HG03159 (cell line): ENCODE measurements at regions not wholly inside any gene's neighbourhood (a gene's known extent, or its start where the extent isn't known, plus 50 kb on each side); places are given as distances from the start of the nearest gene placed in this dataset.

Source experiments
- ATAC-seq: cut with Tn5 transposase; IDR thresholded peaks from one replicate; pipeline ENCODE4 v1.9.1; 2021; ENCODE audit warnings: mild to moderate bottlenecking, moderate library complexity; ENCODE audit not compliant: unreplicated experiment

DNA sequence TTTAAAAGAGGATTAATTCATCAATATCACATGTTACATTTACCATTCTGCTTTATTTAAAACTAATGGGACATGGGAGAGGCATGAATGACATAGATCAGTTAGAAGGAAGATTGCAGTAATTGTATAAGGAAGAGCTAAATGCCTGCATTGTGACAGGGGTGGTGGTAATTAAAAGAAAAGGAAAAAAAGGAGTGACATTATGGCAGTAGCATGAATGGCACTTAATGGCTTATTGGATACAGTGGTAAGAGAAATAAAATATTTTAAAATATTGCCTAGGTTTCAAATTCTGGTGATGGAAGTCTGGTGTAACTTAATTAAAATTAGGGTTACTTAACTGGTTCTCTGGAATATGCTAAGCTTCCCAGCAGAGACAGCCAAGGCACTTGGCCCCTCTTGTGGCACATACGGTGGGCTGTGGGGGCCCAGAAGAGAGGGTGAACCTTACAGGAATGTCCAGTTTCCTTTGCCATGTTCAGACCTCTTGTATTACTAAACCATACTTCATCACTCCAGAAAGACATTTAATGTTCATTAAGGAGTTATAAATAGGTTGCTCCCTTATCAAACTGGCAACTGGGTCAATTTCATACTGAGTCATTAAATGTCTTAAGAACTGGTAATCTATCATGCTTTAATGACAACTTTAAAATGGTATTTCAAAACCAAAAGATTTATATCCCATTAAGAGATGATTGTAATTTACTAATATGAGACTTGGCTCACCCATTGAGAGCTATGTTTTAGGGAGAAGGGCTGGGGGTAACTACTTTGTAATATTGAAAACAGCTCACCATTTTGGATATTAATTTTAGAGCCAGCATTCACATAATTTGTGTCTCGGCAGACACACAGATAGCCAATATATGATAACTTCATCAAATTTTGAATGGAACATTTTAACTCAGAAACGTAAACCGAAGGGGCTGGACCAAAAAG is 798.9 kb upstream of the PIK3C3 start:
- no peak for ATAC-seq

DNA sequence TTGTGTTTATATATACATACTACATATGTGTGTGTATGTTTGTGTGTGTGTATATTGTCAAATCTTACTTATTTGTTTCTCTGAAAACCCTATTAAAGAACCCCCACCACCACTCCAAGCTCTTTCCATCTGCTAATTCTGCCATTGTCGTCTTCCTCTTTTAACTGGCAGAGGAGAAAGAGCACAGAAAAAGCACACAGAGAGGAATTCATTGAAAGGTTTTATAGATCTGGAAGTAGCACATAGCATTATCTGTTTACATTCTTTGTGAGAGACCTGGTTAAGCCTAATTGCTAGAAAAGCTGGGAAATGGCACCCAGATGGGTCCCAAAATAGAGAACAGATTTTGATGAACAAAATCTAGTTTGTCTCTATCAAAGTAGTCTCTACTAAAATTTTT is 800.0 kb upstream of the PIK3C3 start:
- no peak for ATAC-seq

DNA sequence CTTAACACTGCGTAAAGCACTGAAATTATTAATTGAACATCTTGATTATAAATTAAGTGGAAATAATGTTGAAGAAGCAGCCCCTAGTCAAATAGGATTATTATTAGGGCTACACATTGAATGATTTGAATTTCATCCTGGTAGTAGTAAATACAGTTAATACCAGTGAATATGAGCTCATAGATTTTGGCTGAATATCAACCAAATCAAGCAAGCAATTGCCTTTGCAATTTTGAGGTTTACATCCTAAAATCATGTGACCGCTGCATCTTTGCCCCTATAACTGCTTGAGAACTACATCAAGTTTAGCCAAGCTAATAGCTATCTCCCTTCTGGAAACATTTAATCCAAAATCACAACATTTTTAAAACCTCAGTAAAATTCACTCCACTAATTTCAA is 801.2 kb upstream of the PIK3C3 start:
- ATAC-seq = no peak

DNA sequence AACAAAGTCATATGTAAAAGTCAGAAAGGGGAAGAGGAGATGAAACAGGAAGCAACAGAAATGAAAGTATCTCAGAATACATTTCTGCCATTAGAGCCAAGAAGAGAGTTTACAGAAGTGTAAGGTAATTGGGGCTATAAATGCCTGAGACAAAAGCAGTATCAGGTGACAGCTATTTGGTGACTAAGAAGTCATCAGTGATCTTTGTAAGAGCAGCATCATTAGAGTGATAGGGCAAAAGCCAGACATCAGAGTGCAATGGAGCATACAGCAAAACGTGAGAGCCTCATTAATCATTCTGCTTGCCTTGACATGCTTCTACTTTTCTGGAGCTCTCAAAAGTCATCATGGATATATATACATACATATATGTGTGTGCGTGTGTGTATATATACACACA is 804.7 kb upstream of the PIK3C3 start:
- ATAC-seq = no peak

DNA sequence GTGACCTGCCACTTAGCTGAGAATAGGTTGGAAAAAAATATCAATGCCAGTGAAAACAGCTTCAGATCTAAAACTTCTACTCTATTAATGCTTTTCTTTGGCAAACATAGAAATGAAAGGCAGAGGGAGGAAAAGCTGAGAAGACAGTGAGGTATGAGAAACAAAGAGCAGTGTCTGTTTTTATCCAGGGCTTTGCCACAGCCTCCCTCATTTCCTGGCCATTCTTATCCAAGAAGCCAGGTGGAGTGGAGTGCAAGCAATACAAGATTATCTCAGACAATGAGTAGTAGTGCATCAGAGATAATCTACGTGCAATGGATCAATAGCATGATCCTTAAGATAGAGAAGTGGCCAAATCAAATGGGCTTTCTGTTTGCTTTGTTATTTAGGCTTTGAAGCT is 808.7 kb upstream of the PIK3C3 start:
- ATAC-seq = no peak

DNA sequence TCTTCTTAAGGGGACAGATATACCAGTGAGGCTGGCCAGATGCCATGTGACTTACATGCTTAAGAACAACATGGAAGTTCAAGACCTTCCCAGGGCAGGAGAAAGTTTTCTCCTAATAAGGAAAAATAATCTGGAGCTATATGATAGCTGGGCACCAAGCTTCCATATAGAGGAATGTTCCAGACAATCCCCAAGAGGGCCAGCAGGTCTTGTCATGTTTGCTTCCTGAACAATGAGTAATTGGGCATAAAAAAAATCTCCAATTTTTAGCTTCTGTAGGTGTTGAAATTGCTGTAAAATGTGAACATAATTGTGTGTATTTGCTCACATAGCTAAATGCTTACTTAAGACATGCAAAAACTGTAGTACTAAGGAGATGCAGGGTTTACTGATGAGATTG is 809.5 kb upstream of the PIK3C3 start:
- ATAC-seq = no peak

DNA sequence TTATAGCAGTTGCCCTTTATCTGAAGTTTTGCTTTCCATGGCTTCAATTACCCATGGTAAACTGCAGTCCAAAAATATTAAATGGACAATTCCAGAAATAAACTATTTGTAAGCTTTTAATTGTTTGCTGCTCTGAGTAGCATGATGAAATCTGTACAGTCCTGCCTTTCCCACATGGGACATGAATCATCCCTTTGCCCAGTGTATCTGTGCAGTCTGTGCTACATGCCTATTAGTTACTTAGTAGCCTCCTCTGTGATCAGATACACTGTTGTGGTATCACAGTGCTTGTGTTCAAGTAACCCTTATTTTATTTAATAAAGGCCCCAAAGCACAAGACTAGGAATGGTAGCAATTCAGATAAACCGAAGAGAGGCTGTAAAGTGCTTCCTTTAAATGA is 810.6 kb upstream of the PIK3C3 start:
- no peak for ATAC-seq

DNA sequence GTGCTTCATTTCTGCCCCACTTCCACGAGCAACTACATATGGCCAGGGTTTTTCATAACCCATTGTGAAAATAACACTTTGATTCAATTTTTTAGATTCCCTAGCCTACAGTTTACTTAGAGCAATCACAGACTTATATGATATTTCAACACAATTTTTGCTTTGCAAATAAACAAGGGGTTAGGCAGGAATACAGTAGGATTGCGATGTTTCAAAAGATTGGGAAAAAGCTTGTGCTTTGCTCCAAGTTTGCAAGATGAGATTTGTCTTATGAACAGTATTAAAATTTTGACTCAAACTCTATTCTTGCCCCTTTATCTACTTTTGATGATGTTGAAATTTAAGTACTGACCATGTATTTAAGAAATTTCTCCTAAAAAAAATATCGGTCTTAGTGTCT is 814.5 kb upstream of the PIK3C3 start:
- no peak for ATAC-seq

DNA sequence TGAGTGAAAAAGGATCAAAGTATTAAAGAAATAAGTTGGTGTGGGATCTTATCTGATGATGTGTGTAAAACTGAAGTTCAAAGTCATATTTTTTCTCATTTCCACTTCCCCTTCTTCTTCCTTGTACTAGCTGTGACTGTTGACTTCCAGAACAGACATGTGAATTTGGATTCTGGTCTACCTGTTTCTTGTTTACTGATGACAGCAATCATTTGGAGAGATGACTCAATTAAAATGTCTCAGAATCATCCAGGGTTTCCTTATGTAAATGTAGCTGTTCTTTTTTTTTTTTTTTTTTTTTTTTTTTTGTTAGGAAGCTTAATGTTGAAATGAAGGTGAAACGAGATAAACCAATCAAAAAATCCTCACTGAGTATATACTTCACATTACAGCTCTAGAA is 819.9 kb upstream of the PIK3C3 start:
- no peak for ATAC-seq

DNA sequence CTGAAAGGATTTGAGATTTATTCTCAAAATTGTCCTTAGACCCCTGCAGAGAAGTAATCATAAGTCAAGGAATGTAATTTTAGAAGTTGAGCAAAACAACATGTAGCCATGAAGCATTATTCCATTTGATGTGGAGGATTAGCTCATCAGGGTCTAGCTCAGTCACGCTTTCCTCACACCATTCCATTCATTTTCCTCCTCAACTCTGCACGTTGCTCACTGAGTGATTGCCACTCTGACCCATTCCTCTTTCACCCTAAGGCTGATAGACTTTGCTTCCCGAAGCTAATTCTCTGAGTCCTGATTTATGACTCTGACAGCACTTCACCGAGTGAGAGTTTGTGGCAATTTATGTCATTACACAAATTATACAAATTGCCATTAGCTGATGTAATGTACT is 820.6 kb upstream of the PIK3C3 start:
- ATAC-seq = no peak

DNA sequence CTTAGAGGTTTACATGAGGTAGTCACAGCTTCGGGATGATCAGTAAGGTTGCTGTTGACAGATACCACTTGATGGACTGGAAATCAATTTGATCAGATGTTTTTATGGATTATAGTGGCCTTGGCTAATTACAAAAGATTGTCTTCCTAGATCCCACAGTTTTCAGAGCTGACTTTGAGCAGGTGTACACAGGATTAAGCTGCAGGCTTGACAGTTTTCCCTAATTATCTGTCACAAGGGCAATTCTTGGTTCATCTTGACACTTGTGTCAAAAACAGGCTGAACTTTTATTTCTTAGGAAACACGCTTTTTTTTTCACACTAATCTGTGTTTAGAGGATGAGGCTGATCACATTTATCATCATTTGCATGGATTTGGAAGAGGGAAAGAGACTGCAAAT is 824.0 kb upstream of the PIK3C3 start:
- no peak for ATAC-seq

DNA sequence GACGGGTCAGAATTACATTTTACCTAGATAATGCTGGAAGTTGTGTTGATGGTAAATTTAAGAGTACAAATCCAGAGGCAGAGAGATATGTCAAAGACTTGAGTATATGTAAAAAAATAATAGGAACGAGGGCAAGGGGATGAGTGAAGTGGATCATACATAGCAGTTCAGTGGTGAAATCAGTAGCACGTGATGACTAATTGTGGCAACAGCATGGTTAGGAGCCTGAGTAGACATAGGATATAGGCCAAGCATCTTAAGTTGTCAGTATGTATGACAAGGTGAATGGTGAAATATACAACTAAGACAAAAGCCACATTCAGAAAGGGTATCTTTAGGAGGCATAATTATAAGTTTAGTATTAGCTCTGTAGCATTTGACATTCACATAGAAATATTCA is 826.5 kb upstream of the PIK3C3 start:
- ATAC-seq = no peak

DNA sequence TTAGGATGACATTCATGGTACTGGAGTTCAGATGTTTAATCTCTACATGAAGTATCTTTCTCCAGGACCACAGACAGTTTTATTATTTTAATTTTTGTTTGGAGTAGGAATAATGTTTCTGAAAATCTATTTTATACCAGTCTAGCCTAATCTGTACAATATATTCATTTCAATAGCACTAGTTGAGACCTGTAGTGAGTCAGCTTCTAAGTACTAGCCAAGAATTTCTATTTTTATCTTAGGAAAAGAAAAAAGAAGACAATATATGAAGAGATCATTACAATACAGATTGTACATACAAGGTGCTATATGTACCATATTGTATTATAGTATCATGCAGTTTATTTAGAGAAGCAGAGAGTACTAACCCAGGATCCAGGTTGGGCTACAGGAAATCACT is 826.9 kb upstream of the PIK3C3 start:
- ATAC-seq = no peak

DNA sequence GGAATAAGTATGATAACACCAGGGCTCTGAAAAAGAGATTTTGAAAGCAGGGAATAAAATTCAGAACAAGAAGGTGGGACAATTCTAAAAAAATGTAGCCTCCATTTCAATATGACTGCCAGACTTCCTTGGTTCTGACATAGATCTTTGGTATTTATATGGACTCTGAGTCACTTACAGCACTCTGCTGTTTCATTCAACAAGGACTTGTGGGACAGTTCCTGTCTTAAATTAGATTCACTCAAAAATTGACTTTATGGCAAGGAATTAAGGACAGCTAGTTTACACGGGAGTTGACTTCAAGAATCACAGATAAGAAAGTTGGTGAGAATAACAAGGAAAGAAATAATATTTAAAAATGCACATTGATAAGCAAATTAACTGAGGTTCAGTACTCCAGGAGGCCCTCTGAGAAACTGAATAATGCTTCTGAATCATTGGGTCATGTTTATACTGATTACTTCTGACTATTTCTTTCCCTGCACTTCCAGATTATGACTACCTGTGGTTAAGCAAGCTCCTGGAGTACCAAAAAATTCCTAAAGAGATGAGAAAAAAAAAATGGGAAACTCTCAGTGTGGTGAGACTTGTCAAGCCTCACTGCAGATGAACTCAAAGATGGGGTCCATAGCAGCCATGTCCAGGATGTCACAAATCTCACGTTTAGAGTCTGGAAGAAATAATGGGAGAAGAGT is 828.3 kb upstream of the PIK3C3 start:
- no peak for ATAC-seq

DNA sequence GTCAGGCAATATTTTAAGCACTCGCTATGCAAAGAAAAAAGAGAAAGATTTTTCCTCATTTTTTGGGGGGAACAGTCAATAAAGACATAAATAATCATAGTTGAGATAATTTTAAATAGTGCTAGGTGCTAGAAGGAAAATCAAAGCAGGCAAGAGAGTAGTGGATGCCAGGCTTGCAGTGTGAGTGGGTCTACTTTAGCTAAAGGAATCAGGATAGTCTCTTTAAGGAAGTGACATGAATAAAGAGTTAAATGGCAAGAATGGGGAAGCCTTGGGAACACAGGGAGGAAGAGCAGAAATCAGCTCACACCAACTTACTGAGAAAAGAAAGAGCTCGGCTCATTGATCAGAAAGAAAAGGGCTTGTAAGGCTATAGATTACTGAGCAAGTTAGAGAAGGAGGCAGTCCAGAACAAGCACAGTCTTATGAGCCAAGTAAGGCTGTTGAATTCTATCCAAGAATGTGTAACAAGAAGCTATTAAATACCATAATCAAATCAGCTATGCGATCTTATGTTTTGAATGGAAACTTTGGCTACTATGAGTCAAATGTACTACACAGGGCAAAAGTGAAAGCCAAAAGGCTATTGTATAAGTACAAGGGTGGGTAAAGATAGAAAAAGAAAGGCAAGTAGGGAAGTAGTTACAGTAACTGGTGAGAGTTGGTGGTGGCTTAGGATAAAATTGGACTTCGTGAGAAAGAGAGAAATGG is 833.8 kb upstream of the PIK3C3 start:
- no peak for ATAC-seq

DNA sequence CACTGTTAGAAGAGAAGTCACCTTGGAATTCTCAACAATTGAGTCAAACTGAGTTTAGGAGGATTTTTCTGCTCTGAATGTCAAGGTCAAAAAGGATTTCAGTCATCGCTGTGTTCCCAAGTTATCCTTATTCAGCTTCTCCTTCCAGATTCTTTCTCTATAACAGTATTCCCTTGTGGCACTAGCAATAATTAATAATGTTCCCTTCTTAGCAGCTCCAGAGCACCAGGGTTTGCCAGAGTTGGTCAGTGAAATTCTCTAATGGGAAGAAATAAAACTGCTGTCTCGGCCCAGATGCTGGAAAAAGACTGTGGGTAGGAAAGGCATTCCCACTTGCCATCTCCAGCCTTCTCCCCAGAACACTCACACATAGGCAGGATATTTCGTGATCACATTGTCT is 836.0 kb upstream of the PIK3C3 start:
- ATAC-seq = no peak

DNA sequence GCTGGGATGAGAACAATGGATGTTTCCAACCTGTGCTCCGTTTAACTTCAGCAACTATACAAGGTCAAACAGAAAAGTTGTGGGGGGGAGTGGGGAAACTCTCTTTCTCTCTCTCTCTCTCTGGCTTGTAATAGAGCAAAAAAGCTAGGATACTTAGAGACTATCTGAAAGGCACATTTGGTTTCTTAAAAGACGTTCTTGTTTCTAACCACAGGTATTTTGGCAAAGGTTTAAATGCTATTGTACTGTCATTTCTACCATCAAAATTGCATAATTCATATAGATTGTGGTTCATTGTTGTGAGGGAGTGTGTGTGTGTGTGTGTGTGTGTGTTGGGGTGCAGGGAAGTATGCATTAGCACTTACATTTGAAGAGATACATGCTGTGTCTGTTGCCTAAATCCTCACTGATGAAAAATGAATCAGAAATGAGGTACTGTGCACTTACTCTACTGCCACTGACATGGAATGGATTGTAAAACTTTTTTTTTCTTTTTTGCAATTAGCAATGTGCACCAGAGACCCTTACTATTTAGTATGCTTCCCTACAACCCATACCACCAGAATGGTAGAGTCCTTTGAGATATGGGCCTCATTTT is 841.0 kb upstream of the PIK3C3 start:
- ATAC-seq = no peak

DNA sequence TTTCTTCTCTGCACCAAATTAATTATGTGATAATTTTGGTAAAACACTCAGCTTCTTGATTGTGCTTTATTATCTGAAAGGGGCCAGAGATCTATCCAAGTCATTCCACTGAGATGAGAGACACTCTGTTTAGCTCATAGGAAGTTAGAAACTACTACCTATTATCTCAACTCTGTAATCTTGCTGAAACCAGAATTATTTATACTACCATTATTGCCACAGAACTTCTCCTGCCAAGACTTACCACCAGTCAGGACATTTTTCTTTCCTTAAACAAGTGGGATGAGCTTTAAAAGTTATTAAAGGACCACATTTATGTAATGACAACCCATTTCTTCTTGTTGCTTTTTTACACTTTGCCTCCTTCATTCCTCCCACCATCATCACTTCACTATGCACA is 855.6 kb upstream of the PIK3C3 start:
- ATAC-seq = no peak

DNA sequence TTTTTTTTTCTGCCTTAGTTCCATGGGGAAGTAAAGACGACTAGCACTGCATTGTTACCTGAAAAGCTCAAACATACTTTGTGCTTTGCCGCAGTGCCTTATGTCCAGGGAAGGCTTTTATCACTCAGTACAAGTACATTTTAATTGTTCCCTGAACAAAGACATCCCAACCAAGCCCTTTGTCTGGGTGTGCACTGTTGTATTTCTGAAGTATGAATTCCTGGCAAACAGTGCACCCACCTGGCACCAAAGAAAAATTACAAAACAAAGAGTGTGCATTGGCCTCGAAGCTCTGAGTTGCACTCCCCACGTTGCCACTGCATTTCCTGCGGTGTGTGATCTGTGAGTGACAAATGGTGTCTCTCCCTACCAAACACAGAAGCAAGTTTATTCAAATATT is 858.5 kb upstream of the PIK3C3 start:
- ATAC-seq = no peak

DNA sequence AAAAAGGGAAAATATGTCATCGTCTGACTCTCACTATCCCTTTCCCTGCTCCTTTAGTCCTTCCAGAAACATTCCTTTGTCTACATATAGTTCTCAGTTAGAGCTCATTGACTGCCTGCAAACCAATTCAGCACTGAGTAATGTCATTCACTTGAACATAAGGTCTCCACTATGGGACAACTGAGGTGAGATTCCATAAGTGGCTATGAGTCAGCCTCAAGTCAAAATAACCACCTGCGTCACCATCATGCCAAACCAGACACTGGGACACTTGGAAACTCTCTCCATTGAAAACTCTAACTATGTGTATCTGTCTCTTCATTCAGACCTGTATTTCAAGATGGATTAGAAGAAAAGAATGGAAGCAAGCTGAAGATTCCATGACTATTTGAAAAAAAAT is 878.0 kb upstream of the PIK3C3 start:
- ATAC-seq = no peak

DNA sequence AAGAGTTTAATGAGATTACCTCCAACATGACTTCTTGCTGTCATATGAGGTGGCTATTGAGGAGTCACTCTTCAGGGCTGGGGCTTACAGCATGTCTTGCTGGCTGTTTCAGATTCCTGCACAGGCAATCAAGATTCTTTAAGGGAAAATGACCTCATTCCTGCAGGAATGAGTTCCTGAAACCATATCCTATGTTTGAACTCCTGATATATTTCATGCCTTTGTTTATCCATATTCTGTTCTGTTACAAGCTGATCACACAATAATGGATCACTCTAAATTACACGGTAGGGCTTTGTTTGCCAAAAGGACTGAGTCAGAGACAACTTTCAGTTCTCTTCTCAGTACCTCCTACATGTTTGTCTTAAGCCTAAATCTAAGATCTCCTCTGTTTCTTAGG is 879.8 kb upstream of the PIK3C3 start:
- no peak for ATAC-seq
